GM12891 (cell line): ENCODE measurements at regions not wholly inside any gene's neighbourhood (a gene's known extent, or its start where the extent isn't known, plus 50 kb on each side); places are given as distances from the start of the nearest gene placed in this dataset.

ENCODE experiments used
- DNase-seq: peaks from one replicate; pipeline ENCODE4 v3.0.0; 2011; ENCODE audit warnings: low spot score; ENCODE audit not compliant: insufficient read length
- FAIRE-seq: peaks from 2 replicates; lab custom pipeline; 2011; peaks lifted over from hg19 to GRCh38; lab: Jason Lieb, UNC
- PAX5 ChIP-seq: IDR thresholded peaks from 2 replicates; pipeline ENCODE4 v1.6.1; 2011; ENCODE audit warnings: low read length, moderate library complexity, mild to moderate bottlenecking; ENCODE audit not compliant: insufficient read depth, severe bottlenecking
- POLR2A ChIP-seq: IDR thresholded peaks from 2 replicates; pipeline ENCODE4 v1.6.1; 2011; ENCODE audit warnings: low read depth, low read length, control low read depth
- POLR2AphosphoS5 ChIP-seq: IDR thresholded peaks from 2 replicates; pipeline ENCODE4 v1.6.1; 2011; ENCODE audit warnings: low read depth, low read length, control low read depth
- POU2F2 ChIP-seq: IDR thresholded peaks from 2 replicates; pipeline ENCODE4 v1.6.1; 2011; ENCODE audit warnings: low read depth, mild to moderate bottlenecking, control low read depth, low read length, moderate library complexity
- SPI1 ChIP-seq: IDR thresholded peaks from 2 replicates; pipeline ENCODE4 v1.6.1; 2011; ENCODE audit warnings: low read depth, low read length, control low read depth
- TAF1 ChIP-seq: IDR thresholded peaks from 2 replicates; pipeline ENCODE4 v1.6.1; 2011; ENCODE audit warnings: low read depth, low read length, control low read depth

- no peak for DNase-seq
- TF ChIP-seq POLR2AphosphoS5 (no peak), PAX5 (no peak), TAF1 (no peak), POU2F2 (no peak), POLR2A (no peak), SPI1 (no peak)
- FAIRE-seq: no peak
Measured at GRCh38 chr14:54317391-54317790, 79.4 kb upstream of the CDKN3 start.

DNA sequence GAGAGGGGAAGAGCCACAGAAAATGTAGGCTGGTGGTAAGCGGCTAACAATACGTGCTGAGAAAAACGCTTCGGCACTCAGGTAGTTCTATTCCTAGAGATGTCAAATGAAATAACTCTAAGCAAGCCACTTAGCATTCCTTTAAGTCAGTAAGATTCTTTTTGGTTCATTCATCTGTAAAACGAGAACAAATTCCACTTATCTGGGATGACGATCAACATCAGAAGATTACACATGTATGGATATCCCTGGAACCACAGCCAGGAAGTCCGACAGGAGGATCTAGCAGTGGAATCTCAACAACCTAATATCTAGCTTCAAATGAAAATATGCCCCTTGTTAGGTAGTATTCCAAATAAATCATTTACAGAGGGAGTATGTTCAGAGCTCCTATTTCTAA lies 74.6 kb upstream of the CDKN3 start:
- no peak for FAIRE-seq
- TF ChIP-seq POLR2A: no peak
- TF ChIP-seq SPI1: no peak
- no peak for TF ChIP-seq POU2F2
- TF ChIP-seq TAF1: no peak
- no peak for TF ChIP-seq POLR2AphosphoS5
- no peak for TF ChIP-seq PAX5
- no peak for DNase-seq

DNA sequence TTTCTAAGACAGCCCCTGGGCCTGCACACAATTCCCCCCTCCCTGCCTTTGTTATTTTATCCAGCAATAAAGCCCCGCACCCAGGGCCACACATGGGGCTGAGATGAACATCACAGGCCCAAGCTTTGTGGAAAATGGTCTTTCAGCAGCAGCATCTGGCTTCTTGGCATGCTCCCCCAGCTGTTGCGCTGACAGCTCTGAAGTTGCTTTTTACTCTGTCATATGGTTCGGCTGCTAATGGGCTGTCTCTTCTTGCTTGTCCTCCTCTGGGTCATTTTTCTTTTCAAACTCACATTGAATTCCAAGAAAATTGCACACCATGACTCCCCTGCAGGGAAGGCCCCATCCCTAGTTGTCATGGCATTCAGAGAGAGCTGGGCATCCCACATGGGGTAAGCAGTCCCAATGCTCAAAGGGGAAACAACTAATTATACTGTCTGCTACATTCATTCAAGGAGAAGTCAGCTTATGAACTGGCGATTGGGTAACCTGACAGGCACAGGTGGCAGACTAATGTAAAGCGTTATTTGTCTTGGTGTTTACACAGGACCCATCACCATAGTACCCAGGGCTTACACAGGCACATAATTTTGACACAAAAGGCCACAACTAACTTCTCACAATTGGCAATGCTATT lies 74.0 kb upstream of the CDKN3 start:
- FAIRE-seq: no peak
- no peak for DNase-seq
- no peak for TF ChIP-seq TAF1
- no peak for TF ChIP-seq POLR2AphosphoS5
- no peak for TF ChIP-seq PAX5
- TF ChIP-seq POU2F2: no peak
- TF ChIP-seq SPI1: no peak
- TF ChIP-seq POLR2A: no peak

- FAIRE-seq (no peak), DNase-seq (no peak)
- TF ChIP-seq POLR2AphosphoS5 (no peak), TAF1 (no peak), SPI1 (no peak), PAX5 (no peak), POU2F2 (no peak), POLR2A (no peak)
Measured at GRCh38 chr14:54325766-54326165, 71.0 kb upstream of the CDKN3 start.

- FAIRE-seq (peak; percentile 63), DNase-seq (peak; percentile 14)
- no peak for TF ChIP-seq POLR2A
- no peak for TF ChIP-seq SPI1
- TF ChIP-seq TAF1: no peak
- TF ChIP-seq POLR2AphosphoS5: no peak
- no peak for TF ChIP-seq POU2F2
- no peak for TF ChIP-seq PAX5
Measured at GRCh38 chr14:54329082-54329695, 67.6 kb upstream of the CDKN3 start.

GRCh38 chr14:54330876-54331275 lies 65.9 kb upstream of the CDKN3 start:
- FAIRE-seq (no peak), DNase-seq (no peak)
- TF ChIP-seq POU2F2 (no peak), SPI1 (no peak), POLR2AphosphoS5 (no peak), PAX5 (no peak), POLR2A (no peak), TAF1 (no peak)

GRCh38 chr14:54331516-54331915 lies 65.3 kb upstream of the CDKN3 start:
- FAIRE-seq: no peak

GRCh38 chr14:54332490-54332889 lies 64.3 kb upstream of the CDKN3 start:
- TF ChIP-seq POU2F2 (no peak), PAX5 (no peak), SPI1 (no peak), POLR2AphosphoS5 (no peak), POLR2A (no peak), TAF1 (no peak)
- FAIRE-seq (no peak), DNase-seq (no peak)

More at GRCh38 chr14:54331516-54331915, 65.3 kb upstream of the CDKN3 start:
- DNase-seq: no peak
- no peak for TF ChIP-seq POLR2A
- no peak for TF ChIP-seq SPI1
- TF ChIP-seq PAX5: no peak
- no peak for TF ChIP-seq POU2F2
- no peak for TF ChIP-seq POLR2AphosphoS5
- TF ChIP-seq TAF1: no peak

DNA sequence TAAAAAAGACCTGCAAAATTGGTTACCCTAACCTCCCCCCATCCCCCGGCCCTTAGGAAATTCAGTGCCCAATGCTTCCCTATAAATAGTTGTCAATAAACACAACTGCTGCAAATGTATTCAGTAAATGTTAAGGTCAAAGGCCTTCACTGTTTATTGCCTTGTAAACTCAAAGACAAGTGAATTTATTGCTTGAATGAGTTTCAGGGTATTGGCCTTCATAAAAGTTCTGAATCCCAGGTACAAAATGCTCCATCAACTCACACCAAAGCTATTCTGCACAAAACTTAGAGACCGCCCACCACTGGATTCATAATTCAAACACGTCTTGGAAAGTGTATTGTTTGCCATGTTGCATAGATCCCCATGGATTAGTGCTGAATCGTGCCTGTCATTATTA lies 63.3 kb upstream of the CDKN3 start:
- no peak for TF ChIP-seq POU2F2
- TF ChIP-seq PAX5: no peak
- no peak for TF ChIP-seq POLR2AphosphoS5
- no peak for TF ChIP-seq POLR2A
- TF ChIP-seq SPI1: no peak
- no peak for TF ChIP-seq TAF1
- FAIRE-seq (no peak), DNase-seq (no peak)
